CD14-positive monocyte (primary cell): ENCODE measurements at regions not wholly inside any gene's neighbourhood (a gene's known extent, or its start where the extent isn't known, plus 50 kb on each side); places are given as distances from the start of the nearest gene placed in this dataset.

Experiments
- DNase-seq, 3 donors: peaks; one replicate each; pipeline ENCODE4 v3.0.0-alpha.2; 2011 to 2022
- H2AFZ ChIP-seq: 2 replicates; pipeline ENCODE4 v1.6.0; 2012; ENCODE audit warnings: mild to moderate bottlenecking, low read depth, low read length, inconsistent platforms; ENCODE audit not compliant: insufficient read depth, poor library complexity, severe bottlenecking
- H3K27ac ChIP-seq, 2 donors: 1 replicate in 1 of 2; 2 replicates in 1 of 2; pipeline ENCODE4 v1.5.1; 2012 to 2013; ENCODE audit warnings: low read length in 2 of 2, control low read depth in 1 of 2, inconsistent platforms in 1 of 2, low read depth in 1 of 2, mild to moderate bottlenecking in 1 of 2
- H3K27me3 ChIP-seq, 2 donors: one replicate each; pipeline versions ENCODE4 v1.6.0 to v1.6.1; 2011 to 2013; ENCODE audit warnings: low read length in 2 of 2; ENCODE audit not compliant: control insufficient read depth in 2 of 2, insufficient read depth in 2 of 2
- H3K36me3 ChIP-seq, 2 donors: replicated peaks in 1 of 2; 1 replicate in 1 of 2; 2 replicates in 1 of 2; pipeline versions ENCODE4 v1.5.1 to v1.6.1; 2012 to 2013; ENCODE audit warnings: low read length in 2 of 2, control low read depth in 1 of 2, inconsistent platforms in 1 of 2, mild to moderate bottlenecking in 1 of 2; ENCODE audit not compliant: insufficient read depth in 2 of 2, control insufficient read depth in 1 of 2
- H3K4me1 ChIP-seq, 2 donors: 1 replicate in 1 of 2; 2 replicates in 1 of 2; pipeline versions ENCODE4 v1.5.1 to v1.6.1; 2012 to 2013; ENCODE audit warnings: low read length in 2 of 2, control low read depth in 1 of 2, inconsistent platforms in 1 of 2, mild to moderate bottlenecking in 1 of 2, moderate library complexity in 1 of 2; ENCODE audit not compliant: insufficient read depth in 2 of 2, control insufficient read depth in 1 of 2
- H3K4me2 ChIP-seq: replicated peaks from 2 replicates; pipeline ENCODE3; 2012; ENCODE audit warnings: low read length, moderate library complexity, mild to moderate bottlenecking; ENCODE audit not compliant: poor library complexity, severe bottlenecking; ENCODE audit errors: extremely low read depth
- H3K4me3 ChIP-seq, 3 experiments: fragments of 200-600 bp in 1 of 3; sonication (generic) in 1 of 3; replicated peaks in 1 of 3; 1 replicate in 2 of 3; 2 replicates in 1 of 3; pipeline ENCODE4 v1.5.1; 2011 to 2013; ENCODE audit warnings: low read length in 3 of 3, mild to moderate bottlenecking in 3 of 3, control low read depth in 2 of 3, low read depth in 2 of 3, inconsistent platforms in 1 of 3, moderate library complexity in 1 of 3
- H3K79me2 ChIP-seq: 2 replicates; pipeline ENCODE4 v1.6.0; 2012; ENCODE audit warnings: mild to moderate bottlenecking, control low read depth, inconsistent platforms, low read length, moderate library complexity; ENCODE audit not compliant: insufficient read depth
- H3K9ac ChIP-seq: 2 replicates; pipeline ENCODE4 v1.6.0; 2017; ENCODE audit warnings: low read length, mild to moderate bottlenecking; ENCODE audit not compliant: insufficient read depth, poor library complexity, severe bottlenecking
- H3K9me3 ChIP-seq, 2 donors: replicated peaks in 1 of 2; 1 replicate in 1 of 2; 2 replicates in 1 of 2; pipeline versions ENCODE4 v1.5.1 to v1.6.1; 2012 to 2013; ENCODE audit warnings: low read length in 2 of 2, control low read depth in 1 of 2; ENCODE audit not compliant: control insufficient read depth in 1 of 2, insufficient read depth in 1 of 2
- H4K20me1 ChIP-seq: 2 replicates; pipeline ENCODE4 v1.6.0; 2012; ENCODE audit warnings: mild to moderate bottlenecking, low read length, control low read depth, moderate library complexity; ENCODE audit not compliant: insufficient read depth
- H3K27ac Mint-ChIP-seq, 7 donors: one replicate each; pipeline ENCODE4 v1.8.0; 2020; ENCODE audit warnings: mild to moderate bottlenecking in 7 of 7, mixed read lengths in 7 of 7, moderate library complexity in 6 of 7, inconsistent platforms in 2 of 7
- H3K27me3 Mint-ChIP-seq, 3 donors: one replicate each; pipeline ENCODE4 v1.8.0; 2021 to 2022; ENCODE audit warnings: low read depth in 3 of 3, mild to moderate bottlenecking in 3 of 3, mixed read lengths in 3 of 3, moderate library complexity in 3 of 3, inconsistent platforms in 1 of 3
- H3K36me3 Mint-ChIP-seq, 2 donors: one replicate each; pipeline ENCODE4 v1.8.0; 2020; ENCODE audit warnings: mixed read lengths in 2 of 2, inconsistent platforms in 1 of 2, mild to moderate bottlenecking in 1 of 2
- H3K4me1 Mint-ChIP-seq: one replicate; pipeline ENCODE4 v1.8.0; 2020; ENCODE audit warnings: mild to moderate bottlenecking, mixed read lengths
- H3K4me3 Mint-ChIP-seq, 2 donors: one replicate each; pipeline ENCODE4 v1.8.0; 2020; ENCODE audit warnings: mild to moderate bottlenecking in 2 of 2, mixed read lengths in 2 of 2, moderate library complexity in 1 of 2
- H3K9me3 Mint-ChIP-seq, 7 donors: one replicate each; pipeline ENCODE4 v1.8.0; 2020 to 2022; ENCODE audit warnings: mixed read lengths in 7 of 7, mild to moderate bottlenecking in 6 of 7, moderate library complexity in 6 of 7, inconsistent platforms in 2 of 7
- WGBS: methylation state at CpG from one replicate; pipeline ENCODE4 v1.1.5; 2013; ENCODE audit warnings: missing lambda C conversion rate; ENCODE audit not compliant: insufficient coverage; 5-methylcytosine and 5-hydroxymethylcytosine counted together
- intact Hi-C, 2 donors: fragments of 100-400 bp; cut with micrococcal nuclease; formaldehyde crosslinking; loops; one replicate each; pipeline versions ENCODE4 v1.15.0 to v1.15.1; 2023
- TF ChIP-seq, protein P1 (sequence below): fragments of 200-600 bp; IDR thresholded peaks from one replicate; pipeline ENCODE4 v1.8.0; 2022; ENCODE audit warnings: antibody characterized with exemption, mild to moderate bottlenecking

- TF ChIP-seq, protein P1, sequence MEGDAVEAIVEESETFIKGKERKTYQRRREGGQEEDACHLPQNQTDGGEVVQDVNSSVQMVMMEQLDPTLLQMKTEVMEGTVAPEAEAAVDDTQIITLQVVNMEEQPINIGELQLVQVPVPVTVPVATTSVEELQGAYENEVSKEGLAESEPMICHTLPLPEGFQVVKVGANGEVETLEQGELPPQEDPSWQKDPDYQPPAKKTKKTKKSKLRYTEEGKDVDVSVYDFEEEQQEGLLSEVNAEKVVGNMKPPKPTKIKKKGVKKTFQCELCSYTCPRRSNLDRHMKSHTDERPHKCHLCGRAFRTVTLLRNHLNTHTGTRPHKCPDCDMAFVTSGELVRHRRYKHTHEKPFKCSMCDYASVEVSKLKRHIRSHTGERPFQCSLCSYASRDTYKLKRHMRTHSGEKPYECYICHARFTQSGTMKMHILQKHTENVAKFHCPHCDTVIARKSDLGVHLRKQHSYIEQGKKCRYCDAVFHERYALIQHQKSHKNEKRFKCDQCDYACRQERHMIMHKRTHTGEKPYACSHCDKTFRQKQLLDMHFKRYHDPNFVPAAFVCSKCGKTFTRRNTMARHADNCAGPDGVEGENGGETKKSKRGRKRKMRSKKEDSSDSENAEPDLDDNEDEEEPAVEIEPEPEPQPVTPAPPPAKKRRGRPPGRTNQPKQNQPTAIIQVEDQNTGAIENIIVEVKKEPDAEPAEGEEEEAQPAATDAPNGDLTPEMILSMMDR = no peak
- H3K36me3 ChIP-seq = no peaks in the 10 kb centered on the region
- no peak overlapping the region for H3K4me3 ChIP-seq
- no peaks in the 10 kb centered on the region for H3K36me3 Mint-ChIP-seq
- no peak overlapping the region for H3K27ac ChIP-seq
- H2AFZ ChIP-seq = no peak overlapping the region
- no peaks in the 10 kb centered on the region for H3K79me2 ChIP-seq
- no peaks in the 10 kb centered on the region for H4K20me1 ChIP-seq
- H3K9ac ChIP-seq = no peak overlapping the region
- peaks cover 51 to 80% (median 58%) of the 10 kb centered on the region in 3 donors for H3K27me3 Mint-ChIP-seq
- intact Hi-C loops = no loop called here
- H3K9me3 Mint-ChIP-seq = no peaks in the 10 kb centered on the region
- no peak overlapping the region for H3K27ac Mint-ChIP-seq
- peak overlapping the region in 1 of 2 donors; percentile 26 for H3K4me3 Mint-ChIP-seq
- peaks cover 22% of the 10 kb centered on the region for H3K4me1 Mint-ChIP-seq
- H3K27me3 ChIP-seq = peaks cover 0 to 59% of the 10 kb centered on the region in 2 donors
- WGBS = 0% methylated on average over 3 of the region's 7 CpGs
- H3K4me1 ChIP-seq = no peaks in the 10 kb centered on the region
- no peaks in the 10 kb centered on the region for H3K9me3 ChIP-seq
- DNase-seq = no peak
- no peak overlapping the region for H3K4me2 ChIP-seq
Measured at GRCh38 chr6:33857932-33858475, 54.2 kb upstream of the MLN start.

GRCh38 chr6:33857093-33857931 lies 53.5 kb upstream of the MLN start:
- H3K9ac ChIP-seq = no peak overlapping the region
- no peaks in the 10 kb centered on the region for H3K9me3 ChIP-seq
- H3K4me2 ChIP-seq = no peak overlapping the region
- no peaks in the 10 kb centered on the region for H3K79me2 ChIP-seq
- intact Hi-C loops = no loop called here
- WGBS = 46% methylated on average over 9 of the region's 15 CpGs
- no peaks in the 10 kb centered on the region for H3K36me3 ChIP-seq
- Mint-ChIP-seq H3K4me3 (peak overlapping the region in 1 of 2 donors; percentile 26), H3K36me3 (no peaks in the 10 kb centered on the region), H3K27me3 (peaks cover 56 to 80% (median 63%) of the 10 kb centered on the region in 3 donors), H3K27ac (no peak overlapping the region), H3K9me3 (no peaks in the 10 kb centered on the region), H3K4me1 (peaks cover 22% of the 10 kb centered on the region)
- no peaks in the 10 kb centered on the region for H4K20me1 ChIP-seq
- no peak overlapping the region for H2AFZ ChIP-seq
- H3K4me1 ChIP-seq = no peaks in the 10 kb centered on the region
- H3K27me3 ChIP-seq = peaks cover 0 to 59% of the 10 kb centered on the region in 2 donors
- no peak overlapping the region for H3K4me3 ChIP-seq
- no peak for DNase-seq
- TF ChIP-seq, protein P1 = no peak
- no peak overlapping the region for H3K27ac ChIP-seq
